ENCODE measurements at regions not wholly inside any gene's neighbourhood (a gene's known extent, or its start where the extent isn't known, plus 50 kb on each side); places are given as distances from the start of the nearest gene placed in this dataset.

DNA sequence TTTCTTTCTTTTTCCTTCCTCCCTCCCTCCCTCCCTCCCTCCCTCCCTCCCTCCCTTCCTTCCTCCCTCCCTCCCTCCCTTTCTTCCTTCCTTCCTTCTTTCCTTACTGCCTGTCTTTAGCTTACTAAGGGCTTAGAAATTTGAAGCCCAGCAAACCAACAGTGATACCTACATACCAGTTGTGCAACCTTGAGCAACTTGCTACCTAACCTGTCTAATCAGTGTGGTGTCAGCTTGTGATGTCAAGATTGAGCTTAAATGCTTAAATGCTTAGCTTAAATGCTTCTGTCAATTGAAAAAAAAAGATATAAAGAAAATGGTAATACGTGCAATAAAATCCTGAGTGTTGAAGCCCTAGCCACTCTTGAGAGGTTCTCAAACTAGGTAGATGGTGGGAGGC lies 728.6 kb downstream of the TRIML1 start:
- no peak for DNase-seq

DNA sequence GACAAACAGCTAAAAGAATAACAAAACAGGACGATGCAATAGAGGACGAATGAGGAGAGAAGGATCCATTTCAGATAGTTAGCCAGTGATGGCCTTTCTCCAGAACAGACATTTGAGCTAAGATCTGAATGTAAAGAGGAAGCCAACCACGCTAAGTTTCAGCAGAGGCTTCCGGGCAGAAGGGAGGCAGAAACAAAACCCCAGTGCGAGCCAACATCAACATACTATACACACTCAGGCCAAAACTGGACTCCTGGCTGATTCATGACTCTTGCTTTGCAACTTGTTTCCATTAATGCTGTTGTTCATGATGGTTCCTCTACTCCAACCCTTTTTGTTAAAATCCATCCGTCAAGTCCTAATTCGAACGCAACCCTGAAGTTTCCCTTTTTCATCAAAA lies 730.3 kb downstream of the TRIML1 start:
- no peak for DNase-seq

DNA sequence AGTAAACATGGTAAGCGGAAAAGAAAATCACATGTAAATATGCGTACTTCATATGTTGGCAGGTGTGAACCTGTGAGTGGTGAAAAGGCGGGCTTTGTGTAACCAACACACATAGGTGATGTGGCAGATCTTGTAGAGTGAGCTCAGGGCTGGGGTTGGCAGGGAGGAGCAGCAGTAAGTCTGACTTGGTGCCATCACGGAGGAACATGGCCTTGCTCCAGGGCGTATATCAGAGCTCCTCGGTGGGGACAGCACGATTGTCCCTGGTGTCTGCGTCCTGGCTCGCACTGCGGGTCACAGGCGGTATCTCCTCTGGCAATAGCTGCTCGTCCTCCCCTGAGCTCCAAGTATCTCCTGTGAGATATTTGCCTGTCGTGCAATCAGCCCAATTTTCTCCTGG lies 733.6 kb downstream of the TRIML1 start:
- DNase-seq: no peak

DNA sequence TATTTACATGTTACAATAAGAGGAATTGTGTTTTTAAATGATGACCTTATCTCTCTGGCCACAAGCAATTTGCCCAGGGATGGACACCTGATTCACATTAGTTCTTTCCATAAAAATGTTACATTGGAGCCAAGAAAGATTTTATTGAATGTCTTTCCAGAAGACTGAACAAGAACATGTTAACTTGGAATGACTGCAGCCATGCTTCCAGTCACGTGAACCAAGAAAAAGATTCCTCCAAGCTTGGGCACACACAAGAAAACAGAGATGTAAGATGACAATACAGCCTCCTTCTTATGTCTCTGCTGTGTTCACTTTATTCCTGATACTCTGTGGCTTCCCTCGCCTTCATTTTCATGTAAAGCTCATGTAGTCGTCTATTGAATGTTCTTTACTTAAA lies 737.6 kb downstream of the TRIML1 start:
- no peak for DNase-seq

DNA sequence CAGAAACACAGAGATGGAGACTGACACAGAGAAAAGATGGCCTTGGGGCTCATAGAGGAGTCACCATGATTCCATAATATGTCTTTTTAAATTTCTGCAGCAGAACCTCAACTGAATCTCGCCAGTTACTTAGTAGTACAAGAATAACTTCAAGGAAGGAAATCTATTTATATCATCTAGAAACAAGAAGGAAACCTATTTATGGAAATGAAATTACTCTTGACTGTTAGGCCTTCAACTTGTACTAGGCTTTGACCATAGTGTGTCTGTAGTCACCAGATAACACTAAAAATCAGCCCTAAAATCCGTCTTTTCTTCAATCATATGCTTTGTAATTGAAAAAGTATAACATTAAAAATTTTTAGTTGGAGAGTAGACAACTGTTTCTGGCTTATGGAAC lies 740.4 kb downstream of the TRIML1 start:
- DNase-seq: no peak

DNA sequence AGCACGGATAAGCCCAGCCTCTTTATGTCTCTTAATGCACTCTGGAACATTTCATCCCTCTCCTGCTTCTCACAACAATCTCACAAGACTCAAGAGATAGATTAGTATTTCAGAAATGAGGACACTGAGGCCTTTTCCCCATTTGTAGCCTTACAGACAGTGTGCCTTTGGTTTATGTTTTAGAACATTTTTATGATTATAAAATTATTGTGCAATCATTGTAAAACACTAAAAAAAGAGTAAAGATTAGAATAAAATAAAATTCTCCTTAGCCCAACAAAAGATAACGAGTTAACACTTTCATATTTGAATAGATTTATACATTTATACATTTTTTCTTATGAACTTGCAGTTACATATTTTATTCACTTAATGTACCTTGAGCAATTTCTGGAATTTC lies 748.7 kb downstream of the TRIML1 start:
- DNase-seq: no peak

DNA sequence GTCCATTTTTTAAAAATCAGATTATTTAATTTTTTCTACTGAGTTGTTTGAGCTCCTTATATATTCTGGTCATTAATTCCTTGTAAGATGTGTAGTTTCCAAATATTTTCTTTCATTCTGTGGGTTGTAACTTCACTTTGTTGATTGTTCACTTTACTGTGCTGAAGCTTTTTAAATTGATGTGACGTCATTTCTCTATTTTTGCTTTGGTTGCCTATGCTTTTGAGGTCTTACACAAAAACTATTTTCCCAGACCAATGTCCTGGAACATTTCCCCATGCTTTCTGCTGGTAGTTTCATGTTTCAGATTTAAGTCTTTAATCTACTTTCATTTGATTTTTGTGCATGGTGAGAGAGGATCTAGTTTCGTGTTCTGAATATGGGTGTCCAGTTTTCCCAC lies 753.6 kb downstream of the TRIML1 start:
- no peak for DNase-seq

DNA sequence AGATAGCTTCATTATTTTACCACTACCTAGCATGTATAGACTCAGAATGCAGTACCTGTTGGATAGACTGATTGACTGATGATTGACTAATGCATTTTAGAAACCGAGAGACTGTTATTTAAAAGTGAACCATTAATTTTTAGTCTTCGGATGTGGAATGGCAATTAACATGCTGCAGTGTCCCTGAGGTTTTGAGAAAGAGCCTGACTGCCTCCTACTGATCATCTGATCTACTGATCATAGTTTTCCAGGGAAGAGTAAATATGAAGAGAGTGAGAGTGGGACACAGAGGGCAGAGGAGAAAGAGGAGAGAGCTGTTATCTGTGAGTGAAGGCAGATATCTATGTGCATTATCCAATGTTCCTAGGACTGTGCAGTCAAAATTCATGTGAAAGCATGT lies 764.7 kb downstream of the TRIML1 start:
- no peak for DNase-seq

DNA sequence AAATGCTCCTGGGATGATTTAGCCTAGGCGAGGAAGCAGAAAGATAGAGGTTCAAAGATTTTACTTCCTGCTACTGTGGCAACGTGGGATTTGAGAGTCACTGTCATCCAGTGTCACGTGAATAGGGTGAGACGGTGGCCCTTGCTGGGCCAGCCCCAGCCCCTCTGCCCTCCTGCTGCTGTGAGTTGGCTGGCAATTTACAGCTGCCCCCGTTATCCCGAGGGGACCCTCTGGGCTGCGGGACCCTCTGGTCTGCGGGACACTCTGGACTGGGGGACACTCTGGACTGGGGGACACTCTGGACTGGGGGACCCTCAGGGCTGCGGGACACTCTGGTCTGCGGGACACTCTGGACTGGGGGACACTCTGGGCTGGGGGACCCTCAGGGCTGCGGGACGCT lies 765.4 kb downstream of the TRIML1 start:
- no peak for DNase-seq

DNA sequence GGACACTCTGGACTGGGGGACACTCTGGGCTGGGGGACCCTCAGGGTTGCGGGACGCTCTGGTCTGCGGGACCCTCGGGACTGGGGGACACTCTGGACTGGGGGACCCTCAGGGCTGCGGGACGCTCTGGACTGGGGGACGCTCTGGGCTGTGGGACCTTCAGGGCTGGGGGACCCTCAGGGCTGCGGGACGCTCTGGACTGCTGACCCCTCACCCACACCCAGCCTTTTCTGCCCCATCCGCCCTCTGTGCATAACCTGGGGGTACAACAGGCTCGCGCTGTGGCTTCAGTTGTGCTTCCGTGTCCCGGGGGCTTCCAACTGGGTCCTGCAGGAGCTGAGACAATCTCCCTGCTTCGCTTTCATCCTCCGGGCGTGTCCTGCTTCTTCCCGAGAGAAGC lies 766.0 kb downstream of the TRIML1 start:
- no peak for DNase-seq

DNA sequence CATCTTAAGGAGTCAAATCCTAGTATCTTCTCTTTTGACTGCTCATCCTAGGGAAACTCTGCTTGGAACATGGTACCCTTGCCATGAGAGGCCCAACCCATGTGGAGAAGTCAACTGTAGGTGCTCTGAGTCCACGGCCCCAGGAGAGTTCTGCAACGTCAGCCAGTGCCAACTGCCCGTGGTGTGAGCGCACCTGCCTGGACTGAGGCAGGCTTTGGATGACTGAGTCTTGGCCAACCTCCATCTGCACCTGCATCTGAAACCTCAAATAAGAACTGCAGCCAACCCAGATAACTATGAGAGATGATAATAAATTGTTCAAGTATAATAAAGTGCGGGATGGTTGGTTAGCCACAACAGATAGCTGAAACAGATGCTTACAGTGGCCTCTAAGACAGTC lies 772.0 kb downstream of the TRIML1 start:
- no peak for DNase-seq

DNA sequence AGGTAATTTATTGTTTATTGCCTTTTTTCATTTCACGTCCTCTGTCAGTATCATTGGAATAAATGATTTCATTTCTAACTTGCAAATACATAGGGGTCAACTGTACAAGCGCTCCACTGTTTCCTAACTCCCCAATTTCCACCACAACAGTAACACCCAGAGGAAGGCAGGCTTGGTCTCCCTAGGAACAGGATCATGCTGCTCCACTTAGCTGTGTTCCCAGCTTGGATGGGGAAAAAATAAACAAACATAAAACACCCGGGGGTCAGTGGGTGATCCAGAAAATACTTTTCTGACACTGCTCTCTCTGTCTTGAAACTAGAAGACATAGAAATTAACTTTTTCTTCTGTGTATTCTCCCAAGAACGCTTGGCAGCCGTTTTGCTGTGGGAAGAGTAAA lies 772.5 kb downstream of the TRIML1 start:
- no peak for DNase-seq

DNA sequence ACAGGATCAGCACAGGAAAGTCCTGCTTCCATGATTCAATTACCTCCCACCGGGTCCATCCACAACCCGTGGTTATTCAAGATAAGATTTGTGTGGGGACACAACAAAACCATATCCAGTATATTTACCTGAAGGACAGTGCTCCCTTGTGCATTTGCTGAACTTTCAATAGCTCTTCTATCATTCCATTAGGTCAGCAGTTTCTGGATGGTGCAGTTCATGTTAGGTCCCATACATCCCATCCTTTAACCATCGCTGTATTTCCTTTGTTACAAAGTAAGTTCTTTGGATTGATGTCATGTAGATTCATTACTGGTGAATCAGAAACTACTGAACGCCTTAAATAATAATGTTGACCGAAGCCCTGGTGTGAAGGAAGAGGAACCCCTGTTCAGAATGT lies 775.9 kb downstream of the TRIML1 start:
- no peak for DNase-seq

DNA sequence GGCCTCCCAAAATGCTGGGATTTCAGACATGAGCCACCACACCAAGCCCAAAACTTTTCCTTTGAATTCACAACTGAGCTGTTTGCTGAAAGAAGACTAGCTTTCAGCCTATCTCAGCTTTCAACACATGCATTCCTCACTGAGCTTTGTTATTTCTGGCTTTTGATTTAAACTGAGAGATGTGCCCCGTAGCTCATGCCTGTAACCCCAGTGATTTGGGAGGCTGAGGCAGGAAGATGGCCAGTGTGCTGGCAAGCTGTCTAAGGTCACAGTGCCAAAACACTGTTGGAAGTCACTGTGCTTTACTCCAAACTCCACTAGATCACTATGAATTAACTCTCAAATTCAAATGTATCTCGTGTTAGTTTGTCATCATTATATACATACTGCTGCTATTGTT lies 779.5 kb downstream of the TRIML1 start:
- no peak for DNase-seq

DNA sequence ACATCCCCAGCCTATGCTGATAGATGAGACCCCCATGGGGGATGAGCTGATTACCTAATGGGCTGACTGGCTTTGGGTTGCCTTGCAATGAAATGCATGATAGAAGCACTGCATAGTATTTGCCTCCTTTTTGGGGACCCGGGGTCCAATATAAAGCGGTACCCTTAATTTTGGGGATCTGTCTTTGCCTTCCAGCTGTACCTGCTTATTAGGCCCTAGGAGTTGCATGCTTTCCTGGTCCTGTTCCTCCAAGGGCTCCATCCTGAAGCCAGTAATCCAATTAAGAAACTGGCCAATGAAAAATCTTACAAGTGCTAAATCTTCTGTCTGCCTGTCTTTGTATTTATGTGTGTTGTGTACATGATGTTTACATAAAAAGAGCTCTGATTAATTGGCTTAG lies 791.6 kb downstream of the TRIML1 start:
- DNase-seq: peak; percentile 6 to 12

DNA sequence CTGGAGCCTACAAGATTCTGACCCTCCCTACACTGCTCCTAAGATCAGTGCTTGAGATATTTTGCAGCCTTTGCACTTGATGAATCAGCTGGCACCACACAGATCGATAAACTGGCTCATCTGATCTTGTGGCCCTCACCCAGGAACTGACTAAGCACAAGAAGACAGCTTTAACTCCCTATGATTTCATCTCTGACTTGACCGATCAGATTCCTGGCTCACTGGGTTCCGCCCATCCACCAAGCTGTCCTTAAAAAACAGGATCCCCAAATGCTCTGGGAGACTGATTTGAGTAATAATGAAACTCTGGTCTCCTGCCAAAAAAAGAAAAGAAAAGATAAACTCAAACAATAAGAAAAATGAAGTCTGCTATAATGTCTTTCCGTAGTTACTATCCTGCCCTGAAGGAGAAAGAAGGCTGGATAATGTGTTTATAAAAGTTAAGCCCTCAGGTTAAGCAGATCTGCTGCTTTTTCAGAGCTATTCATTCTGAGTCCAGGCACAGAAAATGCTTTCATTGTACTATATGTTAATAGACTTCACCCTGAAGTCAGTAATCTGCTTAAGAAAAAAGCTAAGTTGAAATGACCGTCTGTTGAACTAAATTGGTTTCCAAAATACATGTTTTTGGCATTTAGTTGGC lies 795.2 kb downstream of the TRIML1 start:
- no peak for DNase-seq

DNA sequence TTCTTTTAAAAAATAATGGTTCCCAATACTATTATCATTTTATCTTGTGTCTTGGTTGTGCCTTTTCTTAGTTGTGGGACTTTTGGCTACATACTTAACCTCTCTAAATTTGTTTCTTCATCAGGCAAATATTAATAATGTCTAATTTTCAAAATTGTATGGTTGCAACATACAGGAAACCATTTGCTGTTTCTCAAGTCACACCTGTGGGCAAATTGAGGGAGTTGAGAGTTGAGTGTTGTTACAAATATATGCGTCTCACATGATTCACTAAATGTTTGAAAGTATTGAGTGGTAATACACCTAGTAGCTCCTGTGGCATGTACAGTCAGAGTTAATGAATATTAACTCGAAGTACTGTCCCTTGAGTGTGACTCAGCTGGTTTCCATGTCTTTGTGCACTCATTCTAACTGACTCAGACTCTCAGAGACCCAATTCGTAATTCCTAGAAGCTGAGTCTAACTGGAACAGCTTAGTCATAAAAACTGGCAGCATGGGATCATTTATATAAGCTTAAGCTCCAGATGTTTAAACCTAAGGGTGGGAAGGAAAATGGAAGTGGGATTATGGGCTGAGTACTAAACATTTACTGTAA lies 802.4 kb downstream of the TRIML1 start:
- no peak for DNase-seq

DNA sequence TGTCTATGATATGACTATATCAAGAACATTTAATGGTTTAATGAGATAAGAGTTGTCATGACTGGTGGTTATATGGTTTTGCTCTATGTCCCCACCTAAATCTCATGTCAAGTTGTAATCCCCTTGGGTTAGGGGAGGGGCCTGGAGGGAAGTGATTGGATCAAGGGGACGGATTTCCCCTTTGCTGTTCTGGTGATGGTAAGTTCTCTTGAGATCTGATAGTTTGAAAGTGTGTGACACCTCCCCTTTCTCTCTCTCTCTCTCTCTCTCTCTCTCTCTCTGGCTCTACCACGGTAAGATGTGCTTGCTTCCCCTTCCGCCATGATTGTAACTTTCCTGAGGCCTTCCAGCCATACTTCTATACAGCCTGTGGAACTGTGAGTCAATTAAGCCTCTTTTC lies 803.4 kb downstream of the TRIML1 start:
- no peak for DNase-seq

DNA sequence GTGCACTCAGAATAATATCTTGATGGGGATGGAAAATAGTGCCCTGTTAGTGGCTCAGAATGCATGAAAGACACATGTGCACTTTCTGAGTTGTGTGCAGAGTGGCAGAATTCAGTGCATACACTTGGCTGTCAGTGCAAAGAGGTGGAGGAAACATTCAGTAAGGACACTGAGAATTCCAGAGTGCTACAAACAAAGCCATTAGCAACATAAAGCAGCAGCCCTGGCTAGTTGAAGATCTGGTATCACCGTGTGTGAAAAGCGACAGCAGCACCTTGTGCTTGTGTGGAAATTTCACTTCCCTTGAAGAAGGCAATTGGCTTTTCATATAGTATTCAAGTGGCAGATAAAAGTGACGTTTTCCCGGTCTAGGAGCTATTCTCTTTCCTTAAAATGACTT lies 810.4 kb downstream of the TRIML1 start:
- no peak for DNase-seq

DNA sequence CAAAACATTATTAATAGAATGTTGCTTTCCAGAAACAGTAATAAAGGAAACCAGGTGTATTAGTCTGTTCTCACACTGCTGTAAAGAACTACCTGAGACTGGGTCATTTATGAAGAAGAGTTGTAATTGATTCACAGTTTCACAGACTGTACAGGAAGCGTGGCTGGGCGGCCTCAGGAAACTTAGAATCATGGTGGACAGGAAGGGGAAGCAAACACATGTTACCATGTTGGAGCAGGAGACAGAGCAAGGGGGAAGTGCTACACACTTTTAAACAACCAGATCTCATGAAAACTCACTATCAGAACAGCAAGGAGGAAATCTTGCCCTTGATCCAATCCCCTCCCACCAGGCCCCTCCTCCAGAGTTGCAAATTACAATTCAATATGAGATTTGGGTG lies 815.8 kb downstream of the TRIML1 start:
- DNase-seq: no peak

DNA sequence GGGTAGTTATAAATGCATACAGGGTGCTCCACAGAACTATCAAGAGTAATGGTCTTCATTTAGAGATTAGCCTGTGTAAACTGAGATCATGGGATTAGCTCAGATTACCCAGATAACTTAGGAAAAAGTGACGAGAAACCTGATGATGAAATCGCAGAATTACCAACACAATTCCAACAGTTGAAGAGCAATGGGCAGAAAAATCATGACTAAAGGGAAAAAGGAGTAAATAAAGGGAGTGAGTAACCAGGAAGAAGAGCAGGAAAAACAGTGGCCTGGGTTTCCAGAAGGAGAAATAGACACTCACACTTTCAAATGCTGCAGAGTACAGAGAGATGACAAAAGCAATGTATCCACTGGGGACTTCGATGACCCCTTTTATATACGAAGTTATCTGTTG lies 817.3 kb downstream of the TRIML1 start:
- DNase-seq: no peak

DNA sequence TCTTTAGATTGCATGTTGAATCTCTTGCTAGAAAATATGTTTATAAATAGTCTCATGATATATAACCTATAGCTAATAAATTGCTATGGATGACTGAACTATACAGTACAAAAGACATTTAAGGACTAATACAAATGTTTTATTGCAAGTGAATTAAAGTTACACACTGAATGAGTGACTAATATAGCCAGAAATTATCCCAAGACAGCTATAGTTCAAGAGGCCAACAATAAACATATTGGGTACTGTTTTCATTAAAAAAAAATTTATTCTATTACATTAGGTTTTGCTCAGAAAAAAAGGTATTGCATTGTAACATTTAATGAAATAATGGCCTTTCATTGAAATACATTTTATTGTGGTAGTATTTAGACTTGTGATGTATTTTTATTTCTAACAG lies 819.1 kb downstream of the TRIML1 start:
- no peak for DNase-seq

DNA sequence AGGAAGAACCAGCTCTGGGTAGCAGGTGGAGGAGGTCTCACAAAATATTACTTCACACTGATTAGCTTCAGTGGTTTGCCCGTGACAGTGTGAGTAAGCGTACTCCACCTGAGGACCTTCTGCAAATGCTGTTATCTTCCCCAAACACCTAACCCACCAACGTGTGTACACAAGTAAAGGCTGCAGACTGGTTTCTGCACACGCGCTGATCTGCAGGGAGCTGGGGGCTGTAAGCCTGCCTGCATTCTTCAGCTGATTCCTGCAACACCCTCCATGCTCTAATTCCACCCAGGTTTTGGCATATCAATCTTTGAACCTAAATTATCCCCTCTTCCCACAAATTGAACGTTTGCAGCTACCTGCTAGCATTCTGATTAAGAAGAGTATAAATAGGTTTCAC lies 820.2 kb downstream of the TRIML1 start:
- DNase-seq: no peak

DNA sequence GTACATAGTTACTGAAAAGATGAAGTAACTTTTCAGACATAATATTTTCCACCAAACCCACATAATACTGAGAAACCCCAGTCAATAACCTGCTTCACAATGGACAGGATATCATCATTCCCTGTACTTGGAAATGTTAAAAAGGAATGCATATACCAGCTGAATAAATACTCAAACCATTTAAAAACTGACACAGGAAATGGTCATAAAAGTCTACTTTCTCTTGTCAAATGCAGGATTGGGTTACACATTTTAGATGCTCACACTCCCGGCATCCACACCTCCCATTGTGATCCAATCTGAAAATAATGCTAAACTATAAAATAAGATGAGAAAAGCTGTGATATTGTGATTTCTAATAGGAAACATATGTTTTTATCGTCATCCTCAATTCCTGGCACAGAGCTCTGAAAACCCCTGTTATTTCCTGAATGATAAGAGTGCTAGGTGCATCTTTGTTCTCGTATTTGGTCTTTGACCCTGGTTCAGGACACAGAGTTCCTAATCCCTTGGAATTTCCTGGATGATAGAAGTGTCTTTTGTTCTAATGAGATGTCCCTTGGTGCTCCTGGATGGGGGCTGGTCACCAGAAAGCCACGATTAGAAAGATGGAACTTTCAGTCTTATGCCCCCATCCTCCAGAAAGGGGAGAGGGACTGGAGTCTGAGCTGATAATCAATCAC lies 821.3 kb downstream of the TRIML1 start:
- DNase-seq: no peak

DNA sequence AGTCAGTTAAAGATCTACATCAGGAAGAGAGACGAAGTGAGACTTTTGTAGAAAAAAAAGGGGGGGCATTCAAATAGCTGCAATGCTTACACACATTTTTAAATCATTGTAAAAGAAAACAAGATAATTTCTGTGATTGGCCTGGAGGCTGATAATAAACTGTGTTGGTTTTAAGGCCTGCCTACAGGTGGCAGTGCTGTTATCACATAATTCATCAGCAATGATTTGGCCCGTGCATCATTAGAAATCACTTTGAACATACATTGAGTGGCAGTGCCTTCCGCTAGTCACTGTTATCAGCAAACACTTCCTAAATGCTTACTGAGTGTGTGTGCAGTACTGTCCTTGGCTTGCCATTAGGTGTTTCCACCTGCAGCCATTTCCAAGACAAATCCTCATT lies 831.9 kb downstream of the TRIML1 start:
- DNase-seq: no peak
